AG04450 (cell line): ENCODE measurements at regions not wholly inside any gene's neighbourhood (a gene's known extent, or its start where the extent isn't known, plus 50 kb on each side); places are given as distances from the start of the nearest gene placed in this dataset.

ENCODE experiments used
- CTCF ChIA-PET: fragments of 300-600, 350-600 bp; formaldehyde crosslinking; extraction: SDS; loops from one replicate; lab custom pipeline; 2022; ENCODE audit warnings: antibody characterized with exemption, inconsistent platforms; lab: Charles Lee
- POLR2A ChIA-PET: fragments of 350-600 bp; formaldehyde crosslinking; extraction: SDS; loops from one replicate; lab custom pipeline; 2021; ENCODE audit warnings: antibody characterized with exemption, inconsistent platforms; lab: Yijun Ruan, JAX
- DNase-seq: peaks from one replicate; pipeline ENCODE4 v3.0.0-alpha.2; 2011; ENCODE audit warnings: low read depth, low spot score
- H3K27ac ChIP-seq: one replicate; pipeline ENCODE4 v1.5.1; 2012; ENCODE audit warnings: low read depth, low read length, control low read depth
- H3K27me3 ChIP-seq: one replicate; pipeline ENCODE4 v1.6.0; 2012; ENCODE audit warnings: low read length; ENCODE audit not compliant: control insufficient read depth, insufficient read depth
- H3K4me3 ChIP-seq: 2 replicates; pipeline ENCODE4 v1.5.1; 2011; ENCODE audit warnings: mild to moderate bottlenecking, low read depth, low read length, control low read depth
- H3K9me3 ChIP-seq: 2 replicates; pipeline ENCODE4 v1.5.1; 2012; ENCODE audit warnings: low read length; ENCODE audit not compliant: control insufficient read depth, insufficient read depth
- CTCF ChIP-seq: IDR thresholded peaks from 2 replicates; pipeline ENCODE4 v1.5.1; 2011; ENCODE audit warnings: low read depth, low read length, control low read depth, inconsistent platforms

DNA sequence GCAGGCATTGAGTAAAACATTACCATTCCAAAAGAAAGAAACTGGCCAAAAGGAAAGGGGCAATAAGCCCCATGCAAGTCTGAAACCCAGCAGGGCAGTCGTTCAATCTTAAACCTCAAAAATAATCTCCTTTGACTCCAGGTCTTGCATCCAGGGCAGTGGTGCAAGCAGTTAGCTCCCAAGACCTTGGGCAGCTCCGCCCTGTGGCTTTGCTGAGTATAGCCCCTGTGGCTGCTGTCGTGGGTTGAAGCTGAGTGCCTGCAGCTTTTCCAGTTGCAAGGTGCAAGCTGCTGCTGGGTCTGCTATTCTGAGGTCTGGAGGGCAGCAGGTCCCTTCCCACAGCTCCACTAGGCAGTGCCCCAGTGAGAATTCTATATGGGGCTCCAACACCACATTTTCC is 580.1 kb upstream of the AUTS2 start:
- Histone ChIP-seq H3K27me3 (no peaks in the 10 kb centered on the region), H3K9me3 (peaks cover 10% of the 10 kb centered on the region), H3K27ac (no peak overlapping the region), H3K4me3 (no peak overlapping the region)
- no peak for DNase-seq
- no peak for TF ChIP-seq CTCF
- CTCF ChIA-PET, result no interaction called here
- POLR2A ChIA-PET, result no interaction called here

GRCh38 chr7:69019437-69019836 is 578.8 kb upstream of the AUTS2 start:
- H3K9me3 ChIP-seq, result peaks cover 10% of the 10 kb centered on the region
- TF ChIP-seq CTCF, result no peak
- no peak overlapping the region for H3K4me3 ChIP-seq
- ChIA-PET CTCF (no interaction called here), POLR2A (no interaction called here)
- no peak overlapping the region for H3K27ac ChIP-seq
- no peaks in the 10 kb centered on the region for H3K27me3 ChIP-seq
- no peak for DNase-seq

- ChIA-PET CTCF (no interaction called here), POLR2A (no interaction called here)
- no peak overlapping the region for H3K27ac ChIP-seq
- H3K9me3 ChIP-seq, result peaks cover 10% of the 10 kb centered on the region
- DNase-seq, result no peak
- no peak overlapping the region for H3K4me3 ChIP-seq
- no peak for TF ChIP-seq CTCF
- H3K27me3 ChIP-seq, result no peaks in the 10 kb centered on the region
These were observed 577.7 kb upstream of the AUTS2 start for GRCh38 chr7:69020536-69020935.

DNA sequence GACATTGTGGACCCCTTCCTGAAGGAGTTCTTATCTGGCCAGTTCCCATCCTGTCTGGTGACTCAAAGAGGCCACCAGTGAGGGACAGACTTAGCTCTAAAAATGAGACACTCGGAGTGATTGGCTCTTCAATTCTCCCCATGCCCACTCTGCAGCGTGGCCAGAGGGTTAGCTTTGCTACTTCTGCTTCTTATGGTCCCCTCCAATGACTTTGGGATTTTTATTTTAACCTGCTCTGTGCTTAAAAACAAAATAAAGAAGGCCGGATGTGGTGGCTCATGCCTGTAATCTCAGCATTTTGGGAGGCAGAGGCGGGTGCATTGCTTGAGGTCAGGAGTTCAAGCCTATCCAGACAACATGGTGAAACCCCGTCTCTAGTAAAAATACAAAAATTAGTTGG is 573.0 kb upstream of the AUTS2 start:
- no peaks in the 10 kb centered on the region for H3K27me3 ChIP-seq
- TF ChIP-seq CTCF, result no peak
- CTCF ChIA-PET, result no interaction called here
- POLR2A ChIA-PET, result no interaction called here
- peaks cover 10% of the 10 kb centered on the region for H3K9me3 ChIP-seq
- H3K4me3 ChIP-seq, result no peak overlapping the region
- no peak for DNase-seq
- no peak overlapping the region for H3K27ac ChIP-seq

- POLR2A ChIA-PET, result no interaction called here
- H3K9me3 ChIP-seq, result peaks cover 23% of the 10 kb centered on the region
- CTCF ChIA-PET, result no interaction called here
- H3K27ac ChIP-seq, result no peak overlapping the region
- no peak overlapping the region for H3K4me3 ChIP-seq
- no peak for DNase-seq
- no peaks in the 10 kb centered on the region for H3K27me3 ChIP-seq
- no peak for TF ChIP-seq CTCF
These were observed 565.4 kb upstream of the AUTS2 start for GRCh38 chr7:69032848-69033247.
